ENCODE measurements at regions not wholly inside any gene's neighbourhood (a gene's known extent, or its start where the extent isn't known, plus 50 kb on each side); places are given as distances from the start of the nearest gene placed in this dataset.
"Not testable (repeated sequence)": the region's sequence is repeated elsewhere in the genome, so short reads cannot be mapped to it uniquely, and the experiment has no call there.

DNA sequence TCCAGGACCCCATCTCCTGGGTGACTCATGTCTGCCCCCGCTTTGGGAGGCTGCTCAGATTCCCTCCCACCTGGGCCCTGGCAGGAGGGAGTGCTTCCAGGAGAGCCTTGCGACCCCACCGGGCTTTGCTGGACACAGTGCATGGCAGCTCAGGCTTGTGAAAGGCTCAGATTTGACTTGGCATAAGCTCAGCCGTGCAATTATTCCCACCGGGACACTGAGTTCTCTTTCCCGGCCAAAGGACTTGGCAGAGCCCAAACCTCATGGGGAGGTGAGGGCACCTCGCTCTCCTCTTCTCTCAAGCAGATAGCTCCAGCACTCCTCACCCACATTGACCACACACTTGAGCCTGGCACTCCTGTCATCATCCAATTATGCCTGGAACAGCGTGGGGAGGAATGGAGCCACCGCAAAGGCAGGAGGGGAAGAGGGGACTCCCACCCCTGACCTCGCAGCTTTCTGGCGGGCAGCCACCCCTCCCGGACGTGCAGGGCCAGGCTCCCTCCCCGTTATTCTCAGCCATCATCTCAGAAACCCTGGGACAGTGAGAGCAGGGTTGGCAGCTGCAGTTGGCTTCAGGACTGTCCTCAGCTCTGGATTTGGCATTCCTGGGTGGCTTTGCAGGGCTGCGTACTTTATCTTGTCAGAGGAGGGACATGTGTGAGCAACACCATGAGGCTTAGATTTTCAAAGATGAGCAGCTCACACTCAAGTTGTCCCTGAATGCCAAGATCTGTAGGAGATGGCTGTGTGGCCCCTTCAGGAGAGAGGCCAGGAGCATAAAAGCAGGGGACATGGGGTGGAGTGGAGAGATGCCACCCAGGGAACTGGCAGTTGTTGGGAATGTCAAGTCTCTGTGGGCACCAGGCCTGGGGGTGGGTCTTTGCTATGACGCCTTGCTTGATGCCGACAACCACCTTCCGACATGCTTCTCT, 306.2 kb downstream of the TEX29 start:
- DNase-seq, result no peak

DNA sequence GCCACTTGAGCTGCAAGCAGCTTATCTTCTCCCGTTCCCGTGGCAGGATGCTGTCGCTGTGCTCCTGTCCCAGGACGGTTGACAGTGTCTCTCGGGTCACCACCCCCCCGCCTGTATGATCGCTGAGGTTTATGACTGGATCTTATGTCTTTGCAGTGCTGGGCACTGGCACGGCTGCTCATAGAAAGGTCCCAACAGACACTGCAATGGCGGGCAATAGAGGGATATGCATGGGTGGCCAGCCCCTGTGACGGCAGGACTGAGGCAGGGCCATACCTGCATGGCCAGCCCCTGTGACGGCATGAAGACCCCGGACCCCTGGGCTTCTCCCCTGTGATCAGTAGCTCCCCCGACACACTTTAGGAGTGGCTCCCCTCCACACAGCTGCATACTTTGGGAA, 307.2 kb downstream of the TEX29 start:
- DNase-seq, result no peak

- DNase-seq, result no peak
Observed at GRCh38 chr13:111629016-111629415, 308.6 kb downstream of the TEX29 start.

GRCh38 chr13:111629457-111629856, 309.0 kb downstream of the TEX29 start:
- DNase-seq, result no peak

- no peak for DNase-seq
Observed at GRCh38 chr13:111629926-111630325, 309.5 kb downstream of the TEX29 start.

GRCh38 chr13:111630406-111630805, 310.0 kb downstream of the TEX29 start:
- no peak for DNase-seq

DNA sequence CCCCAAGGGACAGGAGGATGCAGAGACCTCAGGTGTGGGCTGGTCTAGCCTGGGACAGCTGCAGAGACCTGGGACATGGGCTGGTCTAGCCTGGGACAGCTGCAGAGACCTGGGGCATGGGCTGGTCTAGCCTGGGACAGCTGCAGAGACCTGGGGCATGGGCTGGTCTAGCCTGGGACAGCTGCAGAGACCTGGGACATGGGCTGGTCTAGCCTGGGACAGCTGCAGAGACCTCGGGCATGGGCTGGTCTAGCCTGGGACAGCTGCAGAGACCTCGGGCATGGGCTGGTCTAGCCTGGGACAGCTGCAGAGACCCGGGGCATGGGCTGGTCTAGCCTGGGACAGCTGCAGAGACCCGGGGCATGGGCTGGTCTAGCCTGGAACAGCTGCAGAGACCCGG, 310.8 kb downstream of the TEX29 start:
- DNase-seq, result not testable (repeated sequence)

- no peak for DNase-seq
Observed at GRCh38 chr13:111632906-111633305, 312.5 kb downstream of the TEX29 start.

GRCh38 chr13:111633401-111633800, 313.0 kb downstream of the TEX29 start:
- no peak for DNase-seq

- DNase-seq, result no peak
Observed at GRCh38 chr13:111634410-111634809, 314.0 kb downstream of the TEX29 start.

DNA sequence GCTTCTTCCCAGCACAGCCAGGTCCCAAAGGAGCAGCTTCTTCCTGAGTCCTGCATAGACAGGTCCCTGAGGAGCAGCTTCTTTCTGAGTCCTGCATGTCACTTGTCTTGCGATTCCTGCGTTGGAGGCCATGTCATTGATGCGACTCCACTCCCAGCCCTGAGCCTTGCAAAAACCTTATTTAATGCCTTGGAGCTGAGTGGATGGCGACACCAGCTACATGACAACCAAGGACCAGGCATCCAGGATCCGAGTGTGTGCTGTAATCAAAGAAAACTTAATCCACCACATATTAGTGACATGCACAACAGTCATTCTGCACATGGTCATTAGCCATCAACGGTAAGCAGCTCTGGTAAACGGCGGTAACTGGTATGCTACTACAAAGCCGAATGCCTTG, 315.8 kb downstream of the TEX29 start:
- DNase-seq, result no peak

- DNase-seq, result no peak
Observed at GRCh38 chr13:111636804-111637203, 316.4 kb downstream of the TEX29 start.

DNA sequence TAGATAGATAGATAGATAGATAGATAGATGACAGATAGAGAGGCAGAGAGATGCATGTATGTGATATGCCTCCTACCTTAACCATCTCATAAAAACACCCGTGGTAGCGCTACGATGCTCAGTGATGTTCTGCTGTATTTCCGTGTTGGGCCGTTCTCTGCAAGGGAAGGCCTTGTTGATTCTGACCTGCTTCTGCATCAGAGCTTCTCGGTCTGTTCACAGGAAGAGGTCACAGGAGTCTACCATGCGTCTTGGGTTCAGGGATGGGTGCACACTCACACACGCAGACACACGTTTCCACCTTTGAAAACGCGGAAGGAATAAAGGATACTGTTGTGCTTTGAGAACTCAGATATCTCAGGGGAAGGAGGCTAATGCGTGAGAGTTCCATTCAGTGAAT, 316.9 kb downstream of the TEX29 start:
- DNase-seq, result no peak

DNA sequence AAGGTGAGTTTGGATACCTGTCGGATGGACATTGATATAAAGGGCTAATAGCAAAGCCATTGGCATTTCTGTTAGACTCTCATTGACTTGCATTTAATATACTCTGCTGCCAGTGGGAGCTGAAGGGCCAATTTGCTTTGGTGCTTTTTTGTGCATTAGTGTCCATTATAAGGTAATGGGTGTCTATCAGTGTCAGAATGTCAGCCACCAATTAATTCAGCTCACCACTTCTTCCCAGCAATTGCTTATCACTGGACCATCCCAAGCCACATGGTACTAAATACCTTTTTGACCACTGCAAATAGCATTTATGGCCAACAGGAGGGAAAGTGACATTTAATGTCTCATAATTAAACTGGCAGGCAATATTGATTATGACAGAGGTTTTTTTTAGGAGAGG, 317.8 kb downstream of the TEX29 start:
- no peak for DNase-seq

GRCh38 chr13:111639196-111639705, 318.8 kb downstream of the TEX29 start:
- DNase-seq, result no peak

- no peak for DNase-seq
Observed at GRCh38 chr13:111640006-111640405, 319.6 kb downstream of the TEX29 start.

- DNase-seq, result no peak
Observed at GRCh38 chr13:111640476-111640875, 320.0 kb downstream of the TEX29 start.

DNA sequence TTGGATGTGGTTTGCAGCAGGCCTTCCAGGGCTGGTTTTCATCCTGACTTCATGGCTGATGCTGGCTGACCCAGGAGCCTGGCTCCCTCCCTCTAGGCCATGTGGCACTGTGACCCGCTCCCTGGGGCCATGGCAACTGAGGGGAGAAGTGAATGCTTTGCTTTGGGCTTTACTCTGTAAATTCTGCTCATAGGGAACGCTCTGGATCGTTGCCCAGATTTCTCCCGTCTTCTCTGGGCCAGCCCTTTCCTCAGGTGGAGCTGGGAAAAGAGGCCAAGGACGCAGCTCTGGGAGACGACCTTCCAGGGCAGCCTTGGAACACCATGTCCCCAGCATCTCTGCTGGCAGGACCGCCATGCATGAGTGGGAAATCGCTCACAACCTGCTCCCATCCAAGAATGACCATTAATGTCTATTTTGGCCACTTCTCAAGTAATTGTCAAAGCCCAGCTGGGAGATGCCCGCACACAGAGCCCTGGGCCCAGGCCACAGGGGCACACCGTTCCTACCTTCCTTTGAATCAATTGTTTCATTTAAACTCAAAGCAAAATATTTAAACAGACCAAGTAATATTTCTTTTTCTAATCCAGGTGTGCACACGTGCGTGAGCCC, 321.8 kb downstream of the TEX29 start:
- no peak for DNase-seq

- no peak for DNase-seq
Observed at GRCh38 chr13:111644750-111645149, 324.3 kb downstream of the TEX29 start.

GRCh38 chr13:111645198-111645597, 324.8 kb downstream of the TEX29 start:
- DNase-seq, result no peak

DNA sequence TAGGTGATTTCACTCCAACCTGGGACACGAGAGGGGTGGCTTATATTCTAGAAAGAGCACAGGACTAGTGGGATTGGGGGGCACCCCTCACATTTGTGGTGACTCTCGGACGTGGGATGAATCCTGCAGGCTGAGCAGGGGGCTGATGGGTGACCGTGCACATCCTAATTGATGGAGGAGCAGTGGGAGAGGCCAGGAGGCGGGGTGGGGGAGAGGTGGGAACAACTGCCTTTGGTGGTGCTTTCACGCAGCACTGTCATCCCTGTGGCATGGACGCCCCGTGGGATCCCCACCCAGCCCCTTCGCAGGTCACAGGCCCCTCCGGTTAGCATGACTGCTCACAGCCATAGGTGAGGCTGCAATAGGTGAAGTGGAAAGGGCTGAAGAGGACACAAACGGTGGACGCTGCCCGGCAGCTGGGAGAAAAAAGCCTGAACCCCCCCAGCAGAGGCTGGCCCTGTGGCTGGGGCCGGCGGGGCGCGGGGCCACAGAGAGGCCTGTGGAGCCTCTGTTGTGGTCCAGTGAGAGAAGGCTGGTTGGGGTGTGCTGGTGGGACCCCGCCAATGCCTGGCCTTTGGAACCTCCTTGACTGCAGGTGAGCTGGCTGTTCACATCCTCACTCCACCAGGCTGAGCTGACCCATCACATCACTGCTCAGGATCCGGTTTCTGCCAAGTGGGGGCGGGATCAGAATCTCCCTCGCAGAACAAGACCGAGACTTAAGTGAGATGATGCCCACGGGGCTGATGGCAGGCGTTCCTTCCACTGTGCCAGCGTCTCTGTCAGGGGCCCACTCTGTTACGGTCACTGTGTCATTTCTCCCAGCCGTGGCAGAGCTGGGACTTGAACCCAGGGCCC, 325.4 kb downstream of the TEX29 start:
- no peak for DNase-seq

DNA sequence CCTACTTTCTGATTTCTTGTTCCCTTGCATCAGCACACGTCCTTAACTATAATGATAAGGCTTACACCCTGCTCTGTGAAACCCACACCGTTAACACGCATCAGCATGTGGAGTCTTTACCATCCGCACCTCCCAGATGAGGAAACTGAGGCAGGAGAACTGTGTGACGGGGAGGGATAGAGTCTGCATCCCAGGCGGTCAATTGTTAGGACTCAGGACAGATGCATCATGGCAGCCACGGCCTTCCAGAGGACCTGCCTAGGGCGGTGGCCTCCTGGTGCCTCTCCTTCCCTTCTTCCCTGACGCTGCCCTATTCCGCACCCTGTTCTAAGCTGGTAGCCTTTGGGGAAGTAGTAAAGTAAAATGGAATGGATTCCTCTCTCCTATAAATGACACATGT, 326.0 kb downstream of the TEX29 start:
- DNase-seq, result no peak

GRCh38 chr13:111648885-111649284, 328.4 kb downstream of the TEX29 start:
- DNase-seq, result no peak
